GM18505 (cell line): ENCODE measurements at regions not wholly inside any gene's neighbourhood (a gene's known extent, or its start where the extent isn't known, plus 50 kb on each side); places are given as distances from the start of the nearest gene placed in this dataset.
"Not testable (repeated sequence)": the region's sequence is repeated elsewhere in the genome, so short reads cannot be mapped to it uniquely, and the experiment has no call there.

Experiments used
- ATAC-seq: cut with Tn5 transposase; IDR thresholded peaks from one replicate; pipeline ENCODE4 v1.9.1; 2021; ENCODE audit not compliant: unreplicated experiment
- POLR2A ChIP-seq: IDR thresholded peaks from 4 replicates; pipeline ENCODE4 v1.6.1; 2011; ENCODE audit warnings: borderline replicate concordance; ENCODE audit not compliant: insufficient read depth, insufficient read length; ENCODE audit errors: extremely low read depth

DNA sequence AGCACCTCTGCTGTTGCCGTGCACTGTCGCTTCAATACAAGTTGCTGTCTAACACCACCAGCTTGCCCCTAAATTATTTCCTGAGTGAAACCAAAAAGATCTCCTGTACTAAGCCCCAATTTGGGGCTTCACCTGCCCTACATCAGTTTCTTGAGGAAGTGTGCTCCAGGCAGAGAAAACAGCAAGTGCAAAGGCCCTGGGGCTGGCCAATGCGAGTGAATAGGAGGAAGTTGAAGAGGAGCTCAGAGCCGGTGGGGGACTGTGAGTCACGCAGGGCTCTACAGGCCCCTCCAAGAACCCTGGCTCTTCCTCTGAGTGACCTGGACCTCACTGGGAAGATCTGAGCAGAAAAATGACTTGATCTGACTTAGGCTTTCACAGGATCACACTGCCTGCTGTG lies 117.2 kb downstream of the IPO8 start:
- TF ChIP-seq POLR2A = no peak
- no peak for ATAC-seq

DNA sequence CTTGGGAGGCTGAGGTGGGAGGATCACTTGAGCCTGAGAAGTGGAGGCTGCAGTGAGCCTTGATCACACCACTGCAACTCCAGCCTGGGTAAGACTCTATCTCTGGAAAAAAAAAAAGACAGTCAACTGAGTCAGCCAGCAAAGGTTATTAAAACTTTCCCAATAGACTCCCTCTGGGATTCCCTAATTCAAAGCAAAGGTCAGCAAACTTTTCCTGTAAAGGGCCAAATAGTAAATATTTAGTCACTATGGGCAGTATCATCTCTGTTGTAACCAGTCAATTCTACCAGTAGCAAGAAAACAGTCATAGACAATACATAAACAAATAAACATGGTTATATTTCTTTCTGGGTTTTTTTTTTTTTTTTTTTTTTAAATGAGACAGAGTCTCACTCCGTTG lies 122.5 kb downstream of the IPO8 start:
- no peak for ATAC-seq
- TF ChIP-seq POLR2A = no peak

DNA sequence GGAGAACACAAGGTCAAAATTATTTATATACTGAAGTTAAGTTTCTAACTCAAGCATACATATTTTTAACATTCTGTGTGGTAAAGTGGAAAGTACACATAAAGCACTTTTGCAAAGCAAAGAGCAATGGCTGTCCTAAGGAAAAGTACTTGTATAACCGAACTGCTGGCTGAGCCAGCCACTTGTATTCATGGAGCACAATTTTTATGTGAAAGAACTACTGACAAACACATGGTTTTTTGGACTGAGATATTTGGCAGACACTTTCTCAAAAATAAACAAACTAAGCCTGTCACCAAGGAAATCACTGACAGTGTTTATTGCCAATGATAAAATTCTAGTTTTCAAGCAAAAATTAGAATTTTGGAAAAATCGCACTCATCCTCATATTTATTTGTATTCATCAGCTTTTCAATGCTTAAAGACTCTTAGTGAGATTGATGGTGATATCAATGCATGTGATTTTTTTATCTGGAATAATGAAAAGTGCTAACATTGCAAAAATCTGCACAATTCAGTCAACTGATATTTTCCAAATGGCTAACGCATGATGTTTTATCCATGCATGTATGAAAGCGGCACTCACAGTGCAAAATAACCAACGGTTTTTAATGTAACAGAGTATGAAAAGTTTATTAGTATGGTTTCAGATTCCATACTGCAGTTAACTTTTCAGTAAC lies 125.3 kb downstream of the IPO8 start:
- no peak for TF ChIP-seq POLR2A
- no peak for ATAC-seq

DNA sequence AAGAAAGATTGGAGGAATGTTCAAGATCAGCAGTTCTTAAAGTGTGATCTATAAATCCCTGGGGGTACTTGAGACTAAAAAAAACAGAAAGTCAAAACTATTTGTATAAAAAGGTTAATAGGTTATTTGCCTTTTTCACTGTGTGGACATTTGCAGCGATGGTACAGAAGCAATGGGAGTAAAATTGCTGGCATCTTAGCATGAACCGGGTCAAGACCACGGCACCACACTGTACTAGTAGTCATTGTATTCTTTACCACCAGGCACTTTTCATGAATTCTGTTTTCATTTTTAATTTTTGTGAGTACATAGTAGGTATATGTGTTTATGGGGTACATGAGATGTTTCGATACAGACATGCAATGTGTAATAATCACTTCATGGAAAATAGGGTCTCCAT lies 126.2 kb downstream of the IPO8 start:
- ATAC-seq = no peak
- TF ChIP-seq POLR2A = no peak

DNA sequence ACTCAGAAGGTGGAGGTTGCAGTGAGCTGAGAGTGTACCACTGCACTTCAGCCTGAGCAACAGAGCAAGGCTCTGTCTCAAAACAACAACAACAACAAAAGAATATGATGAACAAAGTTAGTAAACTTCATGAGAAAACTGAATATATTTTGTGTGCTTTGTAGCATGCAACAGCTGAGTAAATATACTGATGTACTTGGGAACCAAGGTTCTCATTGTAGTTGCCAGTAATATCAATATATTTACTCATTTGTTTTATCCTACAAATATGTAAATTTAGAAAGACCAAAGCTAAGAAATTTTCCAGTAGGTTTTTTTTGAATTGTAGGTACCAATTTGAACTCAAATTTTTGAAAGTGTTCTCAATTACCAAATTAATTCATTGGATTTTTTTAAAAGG lies 127.2 kb downstream of the IPO8 start:
- no peak for ATAC-seq
- no peak for TF ChIP-seq POLR2A

DNA sequence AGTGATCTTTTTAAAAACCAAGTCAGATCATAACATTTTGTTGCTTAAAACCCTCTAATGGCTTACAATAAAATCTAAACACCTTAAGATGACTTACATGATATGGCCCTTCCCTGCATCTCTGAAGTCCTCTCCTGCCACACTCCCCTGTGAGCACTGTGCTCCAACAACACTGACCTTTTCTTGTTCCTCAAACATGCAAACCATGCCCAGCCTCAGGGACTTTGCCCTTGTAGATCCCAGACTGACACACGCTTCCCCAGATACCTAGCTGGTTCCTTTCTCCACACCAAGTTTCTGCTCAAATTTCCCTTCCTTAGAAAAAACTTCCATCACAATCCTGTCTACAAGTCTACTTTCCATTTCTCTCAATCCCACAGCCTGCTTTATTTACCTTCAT lies 128.6 kb downstream of the IPO8 start:
- TF ChIP-seq POLR2A = no peak

DNA sequence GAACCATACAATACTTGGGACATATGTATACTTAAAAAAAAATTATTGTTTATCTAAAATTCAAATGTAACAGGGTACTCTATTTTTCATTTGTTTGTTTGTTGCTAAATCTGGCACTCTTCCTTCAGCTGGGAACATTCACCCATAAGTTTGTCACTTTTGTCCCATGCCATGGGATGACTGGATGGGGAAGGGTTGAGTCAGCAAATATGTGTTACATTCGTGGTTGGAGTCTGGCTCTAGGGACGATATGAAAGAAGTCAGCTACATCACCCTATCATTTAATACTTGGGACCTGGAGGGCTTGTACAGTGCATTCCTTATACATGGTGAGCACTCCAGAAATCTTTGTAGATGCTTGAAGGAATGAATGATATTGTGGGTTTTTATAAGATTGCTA lies 131.3 kb downstream of the IPO8 start:
- no peak for ATAC-seq
- TF ChIP-seq POLR2A = no peak

More for the DNA sequence above, 128.6 kb downstream of the IPO8 start:
- ATAC-seq = no peak

DNA sequence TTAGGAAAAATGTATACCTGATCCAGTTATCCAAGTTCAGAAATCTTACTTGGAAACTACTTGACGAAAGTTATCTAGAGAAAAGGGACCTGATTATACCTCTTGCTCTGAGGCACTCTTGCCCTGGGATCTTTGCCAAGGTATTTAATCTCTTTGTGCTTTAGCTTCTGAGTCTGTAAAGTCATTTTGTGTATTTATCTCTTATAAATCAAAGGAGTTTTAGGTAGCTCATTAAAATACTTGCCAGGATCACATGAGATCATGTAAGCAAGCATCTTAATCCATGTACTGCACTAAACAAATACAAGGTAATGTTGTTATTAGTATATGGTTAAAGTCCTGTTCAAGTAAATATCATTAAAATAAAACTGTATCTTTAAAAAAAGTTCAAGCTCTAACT lies 147.5 kb downstream of the IPO8 start:
- TF ChIP-seq POLR2A = no peak
- ATAC-seq = no peak

DNA sequence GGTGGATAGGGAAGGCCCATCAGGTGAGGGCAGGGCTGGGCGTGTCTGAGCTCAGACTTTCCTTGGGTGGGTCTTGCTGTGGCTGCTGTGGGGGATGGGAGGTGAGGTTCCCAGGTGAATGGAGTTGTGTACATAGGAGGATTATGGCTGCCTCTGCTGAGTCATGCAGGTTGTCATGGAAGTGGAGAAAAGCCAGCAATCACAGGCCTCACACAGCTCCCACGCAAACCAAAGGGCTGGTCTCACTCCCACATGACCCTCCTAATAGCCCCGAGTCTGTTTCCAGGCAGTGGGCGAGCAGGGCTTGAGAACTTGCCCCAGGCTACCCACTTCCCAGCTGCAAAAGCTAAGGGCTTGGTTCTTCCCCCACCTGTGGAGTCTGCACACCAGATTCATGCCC lies 149.5 kb downstream of the IPO8 start:
- TF ChIP-seq POLR2A = no peak
- ATAC-seq = no peak

DNA sequence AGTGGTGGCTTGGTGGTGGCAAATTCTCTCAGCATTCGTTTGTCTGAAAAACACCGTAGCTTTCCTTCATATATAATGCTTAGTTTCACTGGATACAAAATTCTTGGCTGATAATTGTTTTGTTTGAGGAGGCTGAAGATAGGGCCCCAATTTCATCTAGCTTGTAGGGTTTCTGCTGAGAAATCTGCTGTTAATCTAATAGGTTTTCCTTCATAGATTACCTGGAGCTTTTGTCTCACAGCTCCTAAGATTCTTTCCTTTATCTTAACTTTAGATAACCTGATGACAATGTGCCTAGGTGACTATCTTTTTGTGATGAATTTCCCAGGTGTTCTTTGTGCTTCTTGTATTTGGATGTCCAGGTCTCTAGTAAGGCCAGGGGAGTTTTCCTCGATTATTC lies 151.0 kb downstream of the IPO8 start:
- not testable (repeated sequence) for ATAC-seq

DNA sequence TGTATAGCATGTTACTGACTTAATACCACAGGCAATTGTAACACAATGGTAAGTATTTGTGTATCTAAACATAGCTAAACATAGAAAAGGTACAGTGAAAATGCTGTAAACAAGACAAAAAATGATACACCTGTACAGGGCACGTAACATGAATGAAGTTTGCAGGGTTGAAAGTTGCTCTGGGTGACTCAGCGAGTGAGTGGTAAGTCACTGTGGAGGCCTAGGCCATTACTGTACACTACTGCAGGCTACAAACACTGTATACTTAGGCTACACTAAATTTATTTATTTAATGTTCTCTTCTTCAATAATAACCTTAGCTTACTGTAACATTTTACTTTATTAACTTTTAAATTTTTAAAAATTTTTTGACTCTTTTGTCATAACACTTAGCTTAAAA lies 158.4 kb downstream of the IPO8 start:
- no peak for TF ChIP-seq POLR2A
- ATAC-seq = no peak

DNA sequence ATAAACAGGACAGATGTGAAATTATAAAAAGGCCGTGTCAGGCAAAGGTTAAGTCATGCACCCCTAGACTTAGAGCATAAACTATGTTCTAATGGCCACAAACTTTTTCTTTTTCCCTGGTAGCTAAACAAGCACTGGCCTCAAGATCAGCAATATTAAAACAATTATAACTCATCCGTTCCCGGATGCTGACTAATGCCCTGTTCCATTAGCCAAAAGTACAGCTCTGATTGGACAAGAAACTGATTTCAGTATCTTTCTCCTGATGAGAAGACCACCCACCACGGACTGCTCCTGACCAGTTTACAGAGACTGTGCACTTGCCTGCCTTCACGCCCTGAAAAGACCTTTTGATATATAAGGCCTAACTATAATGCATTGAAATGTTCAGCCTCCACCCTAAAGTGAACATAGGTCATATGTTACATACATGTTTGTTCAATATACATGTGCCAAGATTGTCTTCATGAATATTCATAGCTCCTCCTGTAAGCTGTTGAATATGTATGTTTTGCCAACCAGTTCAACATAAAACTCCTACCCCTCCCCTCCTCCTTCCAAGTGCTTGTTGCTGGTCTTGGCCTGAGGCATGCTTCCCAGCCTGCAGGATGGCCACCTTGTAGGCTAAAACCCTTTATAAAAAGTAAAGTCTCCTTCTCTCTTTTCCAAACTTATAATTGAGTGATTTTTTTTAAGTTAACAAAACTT lies 162.0 kb downstream of the IPO8 start:
- ATAC-seq = no peak
- TF ChIP-seq POLR2A = no peak

DNA sequence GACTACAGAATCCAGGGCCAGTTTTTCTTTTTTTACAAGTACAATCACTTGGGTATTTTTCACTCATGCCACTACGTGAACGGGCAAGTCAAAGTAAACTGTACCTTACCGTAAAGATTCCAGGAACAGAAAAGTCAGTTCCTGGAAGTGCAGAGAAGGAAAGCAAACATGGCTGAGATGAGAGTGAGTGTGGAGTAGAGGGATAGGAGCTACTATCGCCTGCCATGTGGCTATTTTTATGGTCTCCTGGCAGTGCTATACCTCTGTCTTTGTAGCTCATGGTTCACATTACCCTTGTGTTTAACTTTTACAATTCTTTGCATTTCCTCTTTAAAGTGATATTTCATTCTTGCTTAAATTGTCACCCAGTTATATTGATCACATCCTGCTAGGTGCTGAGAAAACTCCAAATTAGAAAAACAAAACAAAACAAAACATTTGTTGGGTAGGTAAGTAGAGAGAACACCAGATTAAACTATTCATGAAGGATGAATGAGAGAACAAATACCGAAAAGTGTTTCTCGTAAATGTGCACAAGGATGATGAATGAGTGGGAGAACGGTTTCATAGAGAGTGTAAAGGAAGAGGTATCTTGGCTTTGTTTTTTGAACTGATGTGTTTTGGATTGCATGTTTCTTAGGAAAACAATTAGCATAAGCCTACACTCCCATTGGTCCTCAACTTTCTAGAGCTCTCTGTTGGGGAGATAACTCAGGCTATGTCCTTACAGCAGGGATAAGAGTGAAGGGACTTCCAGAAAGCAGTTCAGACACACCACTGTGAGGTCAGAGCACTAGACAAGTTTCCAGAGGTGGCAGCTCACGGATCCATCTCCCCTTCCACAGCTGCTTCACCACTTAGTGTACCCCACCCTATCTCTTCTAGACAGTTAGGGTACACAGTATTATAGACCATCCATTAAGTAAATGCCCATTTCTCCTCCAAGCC lies 163.7 kb downstream of the IPO8 start:
- ATAC-seq = no peak
- TF ChIP-seq POLR2A = no peak
